NT2/D1 (cell line): ENCODE measurements at regions not wholly inside any gene's neighbourhood (a gene's known extent, or its start where the extent isn't known, plus 50 kb on each side); places are given as distances from the start of the nearest gene placed in this dataset.

Experiments used
- SUZ12 ChIP-seq: IDR thresholded peaks from 2 replicates; pipeline ENCODE4 v1.6.1; 2011; ENCODE audit not compliant: insufficient read length, insufficient read depth; ENCODE audit errors: extremely low read depth
- YY1 ChIP-seq: IDR thresholded peaks from 2 replicates; pipeline ENCODE4 v1.6.1; 2011; ENCODE audit not compliant: insufficient read length, insufficient read depth
- ZNF274 ChIP-seq: IDR thresholded peaks from 2 replicates; pipeline ENCODE4 v1.6.1; 2011; ENCODE audit warnings: mild to moderate bottlenecking, low read depth, low read length

DNA sequence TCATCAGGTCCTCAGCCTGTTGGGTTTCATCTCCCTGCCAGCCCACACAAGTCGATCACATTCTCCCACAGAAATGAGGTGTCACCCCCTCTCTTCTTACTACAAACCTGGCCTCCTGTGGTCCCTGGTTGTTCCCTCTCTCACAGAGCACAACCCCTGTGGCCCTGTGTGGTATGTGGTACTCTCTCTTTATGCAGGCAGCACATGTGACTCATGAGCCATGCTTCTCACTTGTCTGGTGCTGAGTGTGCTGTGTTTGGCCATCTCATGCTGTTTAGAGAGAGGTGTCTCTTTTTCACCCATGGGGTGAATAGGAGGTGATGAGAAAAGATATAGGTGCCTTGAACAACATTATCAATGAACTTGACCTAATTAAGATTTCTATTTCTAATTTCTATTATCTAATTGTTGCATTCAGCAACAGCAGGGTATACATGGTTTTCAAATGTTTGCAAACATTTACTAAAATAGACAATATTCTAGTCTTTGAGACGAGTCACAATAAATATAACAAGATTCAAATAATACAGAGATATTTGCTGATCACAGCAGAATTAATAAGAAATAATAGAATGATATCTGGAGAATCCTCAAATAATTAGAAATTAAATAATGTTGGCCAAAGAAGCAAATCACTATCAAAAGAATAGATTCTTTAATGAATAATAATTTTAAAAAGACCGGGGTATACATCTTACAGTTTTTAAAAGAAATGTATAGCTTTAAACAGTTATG, 633.8 kb upstream of the IGFBP3 start:
- TF ChIP-seq ZNF274 (no peak), SUZ12 (no peak), YY1 (no peak)
